ENCODE measurements at regions not wholly inside any gene's neighbourhood (a gene's known extent, or its start where the extent isn't known, plus 50 kb on each side); places are given as distances from the start of the nearest gene placed in this dataset.
"Not testable (repeated sequence)": the region's sequence is repeated elsewhere in the genome, so short reads cannot be mapped to it uniquely, and the experiment has no call there.

DNA sequence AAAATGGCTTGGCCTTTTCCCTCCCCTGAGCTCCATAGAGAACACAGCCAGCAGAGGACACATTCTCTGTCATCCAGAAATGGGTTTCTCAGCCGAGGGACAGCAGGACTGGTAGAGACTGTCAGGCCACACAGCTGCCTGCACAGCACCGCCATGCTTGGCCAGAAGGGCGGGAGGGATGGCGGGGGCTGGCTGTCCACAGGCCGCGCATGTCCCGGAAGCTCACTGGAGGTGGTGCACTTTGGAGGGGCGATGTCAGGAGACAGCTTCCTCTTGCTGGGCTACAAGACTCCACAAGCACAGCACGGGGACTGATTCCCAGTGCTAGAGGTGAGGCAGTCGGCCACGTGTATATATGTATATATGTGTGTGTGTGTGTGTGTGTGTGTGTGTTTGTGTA is 125.3 kb downstream of the GOLGA6L4 start:
- not testable (repeated sequence) for DNase-seq (ENCODE audit: low read depth in 1 of 2, low spot score in 1 of 2)

DNA sequence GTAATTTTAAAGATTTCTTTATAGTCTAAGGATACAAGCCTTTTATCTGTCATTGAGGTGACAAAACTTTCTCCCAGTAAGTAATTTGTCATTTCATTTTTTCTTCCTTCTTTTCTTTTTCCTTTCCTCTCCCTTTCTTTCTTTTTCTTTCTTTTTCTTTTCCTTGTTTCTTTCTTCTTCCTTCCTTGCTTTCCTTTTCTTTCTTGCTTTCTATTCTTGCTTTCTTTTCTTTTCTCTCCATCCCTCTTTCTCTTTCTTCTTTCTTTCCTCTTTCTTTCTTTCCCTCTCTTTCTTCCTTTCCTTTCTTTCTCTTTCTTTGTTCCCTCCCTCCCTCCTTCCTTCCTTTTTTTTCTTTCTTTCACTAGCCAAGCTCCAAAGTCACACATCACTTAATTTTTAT is 148.8 kb downstream of the GOLGA6L4 start:
- not testable (repeated sequence) for DNase-seq (ENCODE audit: low read depth in 1 of 2, low spot score in 1 of 2)

DNA sequence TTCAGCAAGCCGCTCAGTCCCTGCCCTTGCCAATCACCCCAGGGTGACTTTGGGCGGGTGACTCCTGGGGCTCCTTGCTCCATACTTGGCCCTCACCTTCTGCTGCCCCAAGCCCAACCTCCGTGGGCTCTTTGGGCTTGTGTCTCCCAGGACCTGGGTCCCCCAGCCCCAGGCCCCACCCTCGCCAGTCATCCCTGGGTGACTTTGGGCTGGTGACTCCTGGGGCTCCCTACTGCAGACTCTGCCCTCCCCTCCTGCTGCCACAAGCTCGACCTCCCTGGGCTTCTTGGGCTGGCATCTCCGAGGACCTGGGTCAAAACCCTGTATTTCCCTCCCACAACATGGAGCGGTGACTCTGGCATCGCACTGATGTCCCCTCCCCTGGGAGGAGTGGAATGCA is 151.5 kb downstream of the GOLGA6L4 start:
- DNase-seq (ENCODE audit: low read depth in 1 of 2, low spot score in 1 of 2) = no peak

DNA sequence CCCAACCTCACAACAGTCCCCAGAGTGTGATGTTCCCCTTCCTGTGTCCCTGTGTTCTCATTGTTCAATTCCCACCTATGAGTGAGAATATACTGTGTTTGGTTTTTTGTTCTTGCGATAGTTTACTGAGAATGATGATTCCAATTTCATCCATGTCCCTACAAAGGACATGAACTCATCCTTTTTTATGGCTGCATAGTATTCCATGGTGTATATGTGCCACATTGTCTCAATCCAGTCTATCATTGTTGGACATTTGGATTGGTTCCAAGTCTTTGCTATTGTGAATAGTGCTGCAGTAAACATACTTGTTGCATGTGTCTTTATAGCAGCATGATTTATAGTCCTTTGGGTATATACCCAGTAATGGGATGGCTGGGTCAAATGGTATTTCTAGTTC is 152.6 kb downstream of the GOLGA6L4 start:
- DNase-seq (ENCODE audit: low read depth in 1 of 2, low spot score in 1 of 2) = not testable (repeated sequence)

DNA sequence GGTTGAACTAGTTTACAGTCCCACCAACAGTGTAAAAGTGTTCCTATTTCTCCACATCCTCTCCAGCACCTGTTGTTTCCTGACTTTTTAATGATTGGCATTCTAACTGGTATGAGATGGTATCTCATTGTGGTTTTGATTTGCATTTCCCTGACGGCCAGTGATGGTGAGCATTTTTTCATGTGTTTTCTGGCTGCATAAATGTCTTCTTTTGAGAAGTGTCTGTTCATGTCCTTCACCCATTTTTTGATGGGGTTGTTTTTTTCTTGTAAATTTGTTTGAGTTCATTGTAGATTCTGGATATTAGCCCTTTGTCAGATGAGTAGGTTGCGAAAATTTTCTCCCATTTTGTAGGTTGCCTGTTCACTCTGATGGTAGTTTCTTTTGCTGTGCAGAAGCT is 153.1 kb downstream of the GOLGA6L4 start:
- DNase-seq (ENCODE audit: low read depth in 1 of 2, low spot score in 1 of 2) = not testable (repeated sequence)

DNA sequence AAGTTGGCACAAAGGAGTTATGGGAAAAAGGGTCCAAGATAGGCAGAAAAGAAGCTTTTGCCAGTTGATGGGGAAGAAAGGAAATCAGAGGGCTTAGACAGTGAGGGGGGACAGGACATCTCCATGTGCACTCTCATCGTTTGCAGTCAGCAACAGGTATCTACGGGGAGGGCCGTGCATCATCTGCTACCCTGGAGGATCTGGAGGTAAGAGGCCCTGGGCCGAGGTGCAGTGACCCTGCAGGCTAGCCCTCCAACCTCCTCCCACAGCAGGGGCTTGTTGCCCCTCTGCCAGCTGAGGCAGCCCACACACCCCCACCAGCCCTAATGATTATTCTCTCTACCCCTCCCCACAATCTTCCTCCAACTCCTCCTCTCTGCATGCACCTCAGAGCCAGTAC is 154.8 kb downstream of the GOLGA6L4 start:
- not testable (repeated sequence) for DNase-seq (ENCODE audit: low read depth in 1 of 2, low spot score in 1 of 2)

DNA sequence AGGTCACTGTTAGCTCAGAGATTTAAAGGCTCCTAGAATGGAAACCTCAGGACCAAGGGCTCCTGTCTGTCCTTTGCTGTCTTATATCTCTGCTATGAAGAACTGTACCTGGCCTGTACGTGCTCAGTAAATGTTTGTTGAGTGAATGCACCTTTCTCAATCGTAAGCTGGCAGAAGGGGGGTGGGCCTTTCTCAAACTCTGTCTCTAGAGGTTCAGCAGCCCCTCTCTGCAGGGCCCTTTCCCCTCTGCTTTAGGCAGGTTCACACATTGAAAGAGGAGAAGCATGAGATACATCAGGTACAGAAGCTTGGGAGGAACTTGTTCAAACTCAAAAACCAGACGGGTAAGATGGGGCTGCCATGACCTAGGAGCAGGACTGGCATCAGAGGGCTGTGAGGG is 155.6 kb downstream of the GOLGA6L4 start:
- DNase-seq (ENCODE audit: low read depth in 1 of 2, low spot score in 1 of 2) = no peak

DNA sequence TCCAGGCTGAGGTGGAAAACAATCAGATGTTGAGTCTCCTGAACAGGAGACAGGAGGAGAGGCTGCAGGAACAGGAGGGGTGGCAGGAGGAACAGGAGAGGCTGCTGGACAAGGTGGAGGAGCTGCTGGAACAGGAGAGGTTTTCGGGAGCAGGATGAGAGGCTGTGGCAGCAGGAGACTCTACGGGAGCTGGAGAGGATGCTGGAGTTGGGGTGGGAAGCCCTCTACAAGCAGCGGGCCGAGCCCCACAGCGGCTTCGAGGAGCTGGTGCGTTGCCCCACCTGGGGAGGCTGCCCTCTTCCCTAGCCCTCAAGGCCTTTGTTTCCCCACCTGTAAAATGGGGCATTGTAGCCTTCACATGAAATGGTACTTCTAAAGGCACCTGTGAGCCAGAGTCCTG is 156.4 kb downstream of the GOLGA6L4 start:
- not testable (repeated sequence) for DNase-seq (ENCODE audit: low read depth in 1 of 2, low spot score in 1 of 2)

DNA sequence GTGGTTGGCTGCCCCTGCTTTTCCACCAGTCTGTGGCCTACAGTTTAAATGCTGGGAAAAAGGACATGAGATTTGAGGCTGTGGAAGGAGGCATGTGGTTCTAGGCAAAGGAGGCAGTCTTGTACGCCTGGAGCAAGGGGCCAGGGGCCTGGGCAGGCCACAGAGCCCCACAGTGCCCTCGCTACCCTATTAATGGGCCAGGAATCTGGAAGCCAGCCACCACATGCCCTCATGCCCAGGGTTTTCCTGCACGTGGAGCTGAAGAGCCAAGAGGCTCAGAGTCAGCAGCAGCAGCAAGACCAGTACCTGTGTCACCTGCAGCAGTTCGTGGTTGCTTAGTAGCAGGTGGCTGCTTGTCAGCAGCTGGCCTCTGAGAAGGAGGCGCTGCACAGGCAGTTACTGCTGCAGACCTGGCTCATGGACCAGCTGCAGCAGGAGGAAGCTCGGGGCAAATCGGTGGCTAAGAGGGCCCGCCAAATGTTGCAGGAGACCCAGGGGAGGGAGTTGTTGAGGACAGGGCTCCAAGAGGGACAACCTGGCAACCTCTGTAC is 157.9 kb downstream of the GOLGA6L4 start:
- not testable (repeated sequence) for DNase-seq (ENCODE audit: low read depth in 1 of 2, low spot score in 1 of 2)

DNA sequence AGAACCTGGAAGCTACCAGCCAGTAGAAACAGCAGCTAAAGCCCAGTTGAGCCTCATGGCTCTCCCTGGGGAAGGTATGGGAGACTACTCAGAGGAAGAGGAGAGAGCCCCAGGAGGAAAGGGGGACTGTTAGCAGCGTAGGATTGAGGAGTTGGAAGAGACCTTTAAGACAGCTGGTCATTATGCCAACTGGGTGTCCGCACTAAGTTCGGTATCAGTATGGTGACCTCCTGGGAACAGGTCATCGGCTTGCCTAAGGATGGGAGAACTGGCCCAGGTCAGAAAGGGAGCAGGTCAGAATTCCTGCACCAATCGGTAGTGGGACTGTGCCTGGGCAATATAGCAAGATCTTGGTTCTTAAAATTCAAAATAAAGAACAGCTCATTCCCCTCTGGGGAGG is 158.4 kb downstream of the GOLGA6L4 start:
- not testable (repeated sequence) for DNase-seq (ENCODE audit: low read depth in 1 of 2, low spot score in 1 of 2)

DNA sequence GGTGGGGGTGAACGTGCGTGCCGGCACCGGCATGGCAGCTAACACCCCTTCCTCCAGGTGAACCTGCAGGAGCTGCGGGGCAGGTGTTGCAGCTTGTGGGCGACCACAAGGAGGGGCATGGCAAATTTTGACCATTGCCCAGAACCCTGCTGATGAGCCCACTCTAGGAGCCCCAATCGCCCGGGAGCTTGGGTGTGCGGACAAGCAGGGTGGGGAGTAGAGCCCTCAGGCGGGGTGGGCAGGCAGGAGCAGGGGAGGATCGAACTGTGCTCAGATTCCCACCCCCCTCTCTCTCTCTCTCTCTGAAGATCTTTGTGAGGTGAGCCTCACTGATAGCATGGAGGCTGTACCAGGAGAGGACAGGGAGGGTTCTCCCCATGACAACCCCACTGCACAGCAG is 159.8 kb downstream of the GOLGA6L4 start:
- DNase-seq (ENCODE audit: low read depth in 1 of 2, low spot score in 1 of 2) = not testable (repeated sequence)

DNA sequence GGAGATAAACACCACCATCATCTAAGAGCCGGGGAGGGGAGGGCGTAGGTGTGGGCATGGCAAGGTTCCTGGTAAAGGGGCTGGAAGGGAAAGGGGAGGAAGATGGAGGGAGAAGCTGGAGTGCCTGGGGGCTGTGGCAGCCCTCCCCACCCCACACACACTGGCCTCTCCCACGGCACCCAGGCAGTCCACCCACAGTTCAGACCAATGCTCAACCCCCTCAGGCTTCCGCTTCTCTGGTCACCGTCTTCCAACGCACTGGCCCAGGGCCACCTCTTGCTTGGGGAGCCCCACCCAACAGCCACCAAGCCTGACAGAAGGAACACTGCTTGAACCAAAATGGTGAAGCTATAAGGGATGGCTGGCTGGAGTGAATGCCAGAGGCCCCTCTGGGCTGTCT is 160.3 kb downstream of the GOLGA6L4 start:
- DNase-seq (ENCODE audit: low read depth in 1 of 2, low spot score in 1 of 2) = not testable (repeated sequence)

DNA sequence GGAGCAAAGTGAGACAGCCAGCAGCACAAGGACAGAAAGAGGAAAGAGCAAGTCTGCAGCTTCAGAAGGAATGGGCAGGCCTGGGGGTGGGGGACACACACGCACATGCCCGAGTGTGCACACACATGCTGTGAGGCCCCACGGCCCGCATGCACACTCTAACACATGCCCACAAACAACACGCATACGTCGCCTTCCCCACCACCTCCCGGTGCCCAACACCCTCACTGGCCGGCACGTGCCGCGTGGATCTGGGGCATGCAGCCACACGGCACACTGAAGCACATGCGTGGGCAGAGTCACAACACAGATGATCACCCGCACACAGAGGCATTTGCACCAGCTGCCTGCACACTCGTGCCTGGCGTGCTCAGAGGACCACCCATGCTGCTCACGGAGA is 161.5 kb downstream of the GOLGA6L4 start:
- DNase-seq (ENCODE audit: low read depth in 1 of 2, low spot score in 1 of 2) = not testable (repeated sequence)

DNA sequence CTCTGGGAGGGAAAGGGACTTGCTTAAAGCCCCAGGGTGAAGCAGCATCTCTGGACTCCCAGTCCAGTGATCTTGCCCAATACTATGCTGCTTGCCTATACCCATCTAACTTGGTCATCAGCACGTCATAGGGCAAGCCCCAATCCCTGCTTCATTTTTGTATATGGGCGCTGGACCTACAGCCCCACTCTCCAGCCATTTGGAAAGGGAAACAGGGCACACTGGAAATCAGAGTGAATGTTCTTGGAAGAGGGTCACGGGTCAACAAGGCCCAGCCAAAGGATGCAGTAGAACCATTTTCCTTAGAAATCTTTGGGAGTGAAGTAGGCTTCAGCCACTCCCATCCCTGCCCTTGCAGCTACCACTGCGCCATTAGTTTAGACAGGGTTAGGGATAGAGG is 162.5 kb downstream of the GOLGA6L4 start:
- not testable (repeated sequence) for DNase-seq (ENCODE audit: low read depth in 1 of 2, low spot score in 1 of 2)

DNA sequence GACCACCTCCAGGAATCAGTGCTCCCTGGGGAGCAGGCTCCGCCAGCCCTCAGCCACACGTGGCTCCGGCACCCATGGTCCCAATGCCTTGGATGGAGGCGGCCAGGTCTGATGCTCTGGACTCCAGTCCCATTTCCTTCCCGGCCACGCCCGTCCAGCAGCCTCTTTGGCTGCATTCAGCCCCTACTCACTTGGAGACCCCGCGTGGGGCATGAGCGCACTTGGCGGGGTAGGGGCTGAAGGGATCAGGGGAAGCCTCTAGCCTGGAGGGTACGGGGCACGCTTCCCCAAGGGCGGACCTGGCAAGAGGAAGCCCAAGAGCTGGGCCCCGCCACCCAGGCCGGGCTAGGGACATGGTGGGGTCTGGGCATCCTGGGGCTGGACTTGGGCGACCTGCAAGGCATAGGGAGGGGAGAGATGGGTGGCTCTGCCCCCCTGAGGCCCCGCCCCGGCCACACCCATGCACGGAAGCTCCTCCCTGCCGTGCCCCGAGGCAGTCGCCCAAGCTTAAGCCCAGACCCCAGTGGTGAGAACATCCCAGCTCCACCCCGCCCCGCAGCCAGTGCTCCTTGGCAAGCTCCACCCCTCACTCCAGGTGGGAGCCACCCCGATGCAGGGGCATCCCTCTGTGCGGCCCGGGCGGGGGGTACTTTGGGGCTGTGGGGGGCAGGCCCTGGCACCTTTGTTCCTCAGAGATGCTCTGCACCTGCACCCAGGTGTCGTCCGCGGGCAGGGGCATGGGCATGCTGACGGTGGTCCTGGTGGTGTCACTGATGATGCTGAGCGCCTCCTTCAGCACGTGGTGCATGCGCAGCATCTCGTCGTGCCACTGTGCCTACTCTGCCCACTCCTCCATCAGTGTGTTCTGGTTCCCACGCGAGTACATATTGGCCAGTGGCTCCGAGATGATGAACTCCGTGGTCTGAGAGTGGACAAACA is 163.5 kb downstream of the GOLGA6L4 start:
- DNase-seq (ENCODE audit: low read depth in 1 of 2, low spot score in 1 of 2) = no peak

DNA sequence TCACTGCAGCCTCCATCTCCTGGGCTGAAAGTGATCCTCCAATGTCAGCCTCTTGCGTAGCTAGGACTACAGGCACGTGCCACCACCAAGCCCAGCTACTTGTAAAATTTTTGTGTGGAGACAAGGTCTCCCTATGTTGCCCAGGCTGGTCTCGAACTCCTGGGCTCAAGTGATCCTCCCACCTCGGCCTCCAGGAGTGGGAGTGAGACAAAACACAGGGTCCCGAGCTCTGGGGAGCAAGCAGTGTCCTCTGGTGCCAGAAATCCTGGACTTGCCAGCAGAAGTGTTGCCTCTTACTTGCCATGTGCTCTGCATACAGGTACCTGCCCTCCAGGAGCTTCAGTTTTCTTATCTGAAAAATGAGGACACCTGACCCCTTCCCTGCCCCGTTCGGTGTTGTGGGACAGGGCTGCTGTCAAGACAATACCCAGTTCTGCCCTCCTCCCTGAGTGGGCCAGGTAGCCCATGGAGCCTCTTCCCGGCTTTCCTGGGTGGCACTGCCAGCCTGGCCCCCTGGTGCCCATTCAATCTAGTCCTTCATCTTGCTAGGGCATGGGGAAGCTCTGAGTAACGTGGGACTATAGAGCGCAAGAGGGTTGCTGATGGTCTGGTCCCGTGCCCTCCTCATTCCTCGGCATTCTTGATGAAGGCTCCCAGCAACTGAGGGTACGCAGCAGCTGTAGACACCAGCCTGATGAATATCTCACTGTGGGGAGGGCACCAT is 164.6 kb downstream of the GOLGA6L4 start:
- DNase-seq (ENCODE audit: low read depth in 1 of 2, low spot score in 1 of 2) = no peak

DNA sequence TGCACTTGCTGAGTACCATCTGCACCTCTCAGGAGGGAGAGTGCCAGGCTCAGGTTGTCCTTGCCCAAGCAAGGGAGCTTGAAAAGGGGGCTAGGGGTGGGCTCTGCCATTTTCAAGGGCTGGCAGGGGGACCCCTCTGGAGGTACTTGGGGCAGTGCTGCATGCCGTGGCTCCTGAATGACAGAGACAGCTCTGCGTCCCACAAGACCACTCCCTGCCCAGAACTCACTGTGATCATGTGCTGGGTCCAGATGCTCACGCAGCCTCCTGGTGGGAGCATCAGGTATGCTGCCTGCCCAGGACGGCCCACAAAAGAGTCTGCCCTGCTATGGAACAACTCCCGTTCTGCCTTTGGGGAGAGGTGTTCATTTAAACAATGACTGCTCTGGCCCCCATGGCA is 165.2 kb downstream of the GOLGA6L4 start:
- no peak for DNase-seq (ENCODE audit: low read depth in 1 of 2, low spot score in 1 of 2)

DNA sequence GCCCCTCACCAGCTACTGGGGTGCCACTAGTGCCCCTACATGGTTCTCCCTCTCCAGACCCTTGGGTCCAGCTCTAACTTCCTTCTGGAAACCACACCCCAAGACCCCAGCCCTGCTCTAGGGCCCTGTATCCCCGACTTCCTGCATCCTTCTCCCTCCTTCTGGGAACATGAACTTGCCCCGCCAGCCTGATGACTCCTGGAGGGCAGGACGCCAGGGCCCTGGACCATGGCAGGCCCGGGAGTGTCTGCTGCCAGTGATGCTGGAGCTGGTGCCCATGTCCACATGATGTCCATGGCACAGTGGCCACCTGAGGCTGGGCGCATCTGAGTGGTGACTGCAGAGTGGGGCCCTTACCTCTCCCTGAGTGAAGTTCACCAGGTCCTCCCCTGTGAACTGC is 165.9 kb downstream of the GOLGA6L4 start:
- not testable (repeated sequence) for DNase-seq (ENCODE audit: low read depth in 1 of 2, low spot score in 1 of 2)

DNA sequence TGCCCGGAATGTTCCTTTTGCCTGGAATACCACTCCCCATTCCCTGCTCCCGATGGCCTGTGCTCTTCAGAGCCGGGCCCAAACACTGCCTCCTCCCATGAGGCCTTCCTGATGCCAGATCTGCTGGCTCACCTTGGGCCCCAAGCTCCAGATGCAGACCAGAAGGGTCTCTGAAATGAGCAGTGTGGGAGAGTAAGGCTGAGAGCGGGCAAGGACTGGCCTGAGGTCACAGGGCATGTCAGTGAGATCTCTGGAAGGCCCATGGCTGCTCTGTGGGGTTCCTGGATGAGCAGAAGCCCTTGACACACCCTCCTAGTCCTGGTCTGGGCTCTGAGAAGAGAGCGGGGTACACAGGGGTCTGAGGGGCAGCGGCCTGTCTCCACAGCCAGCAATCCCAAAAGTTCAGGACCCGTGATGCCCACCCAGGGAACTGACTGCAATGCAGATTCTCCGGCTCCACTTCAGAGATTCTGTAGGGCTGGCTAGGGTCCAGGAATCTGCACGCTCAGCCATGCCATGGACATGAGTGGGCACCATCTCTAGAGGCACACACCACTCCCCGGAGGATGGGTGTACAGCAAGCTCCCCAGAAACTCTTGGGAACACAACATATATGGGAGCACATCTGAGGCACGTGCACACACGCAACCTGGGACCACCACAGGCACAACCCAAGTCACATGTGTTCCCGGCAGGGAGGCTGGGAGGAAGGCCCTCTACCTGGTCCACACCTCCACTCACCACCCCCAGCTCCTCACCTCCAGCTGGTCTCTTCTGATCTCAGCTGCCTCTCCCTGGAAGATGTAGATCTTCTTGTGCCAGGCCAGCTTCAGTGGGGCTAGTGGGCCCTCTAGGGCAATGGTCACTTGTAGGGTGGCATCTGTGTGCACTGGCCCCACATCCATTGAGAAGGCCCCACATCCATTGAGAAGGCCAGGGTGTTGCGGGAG is 166.6 kb downstream of the GOLGA6L4 start:
- not testable (repeated sequence) for DNase-seq (ENCODE audit: low read depth in 1 of 2, low spot score in 1 of 2)

DNA sequence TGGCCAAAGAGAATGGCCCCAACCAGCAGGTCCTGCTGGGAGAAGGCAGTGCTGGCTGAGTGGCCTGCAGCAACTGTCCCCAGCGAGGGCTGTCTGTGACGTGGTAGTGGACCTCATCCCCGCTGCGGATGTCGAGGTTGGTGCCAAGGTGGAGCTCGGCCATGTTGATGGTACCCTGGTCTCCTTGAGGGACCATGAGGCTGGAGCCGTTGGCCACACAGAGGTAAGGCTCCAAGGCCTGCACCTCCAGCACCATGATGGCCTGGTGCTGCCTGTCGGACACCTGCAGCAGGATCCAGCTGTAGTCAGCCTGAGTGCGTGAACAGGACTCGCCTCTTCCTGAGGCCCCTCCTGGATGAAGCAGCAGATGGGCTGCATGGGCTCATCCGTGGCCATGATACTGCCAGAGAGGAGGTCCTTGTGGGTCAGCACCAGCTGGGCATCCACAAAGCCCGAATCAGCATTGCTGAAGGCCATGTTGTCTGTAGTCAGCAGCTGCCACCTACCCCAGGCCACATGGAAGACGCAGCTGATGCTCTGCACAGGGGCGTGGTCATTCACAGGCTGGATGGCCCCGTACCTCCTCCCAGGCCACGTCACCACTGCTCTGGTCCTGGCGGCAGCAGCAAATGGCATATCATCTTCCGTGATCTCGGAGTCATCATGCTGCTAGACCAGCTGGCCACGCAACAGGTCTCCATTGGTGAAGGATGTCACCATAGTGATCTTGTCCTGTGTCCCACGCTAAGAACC is 167.5 kb downstream of the GOLGA6L4 start:
- DNase-seq (ENCODE audit: low read depth in 1 of 2, low spot score in 1 of 2) = no peak

Measured in activated CD4-positive, alpha-beta T cell treated with anti-CD3 and anti-CD28 coated beads, Interleukin-2, amount 50 U/mL, for 24 hours (primary cell).